ENCODE measurements at regions not wholly inside any gene's neighbourhood (a gene's known extent, or its start where the extent isn't known, plus 50 kb on each side); places are given as distances from the start of the nearest gene placed in this dataset.

DNA sequence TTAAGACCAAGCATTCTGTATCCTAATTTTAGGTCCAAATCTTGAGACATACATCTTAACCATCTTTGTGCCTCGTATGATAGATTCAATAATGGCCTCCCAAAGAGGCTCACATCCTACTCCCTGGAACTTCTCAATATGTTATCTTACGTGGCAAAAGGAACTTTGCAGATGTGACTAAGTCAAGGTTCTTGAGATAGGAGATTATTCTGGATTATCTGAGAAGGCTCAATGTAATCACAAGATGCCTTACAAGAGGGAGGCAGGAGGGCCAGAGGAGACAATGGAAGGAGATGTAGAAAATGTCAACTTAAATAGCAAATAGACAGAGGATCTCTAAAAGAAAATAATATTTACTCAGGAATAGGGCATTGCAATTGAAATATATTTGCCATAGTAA is 548.9 kb downstream of the MATN1 start (continued):
- TF ChIP-seq, protein P1, sequence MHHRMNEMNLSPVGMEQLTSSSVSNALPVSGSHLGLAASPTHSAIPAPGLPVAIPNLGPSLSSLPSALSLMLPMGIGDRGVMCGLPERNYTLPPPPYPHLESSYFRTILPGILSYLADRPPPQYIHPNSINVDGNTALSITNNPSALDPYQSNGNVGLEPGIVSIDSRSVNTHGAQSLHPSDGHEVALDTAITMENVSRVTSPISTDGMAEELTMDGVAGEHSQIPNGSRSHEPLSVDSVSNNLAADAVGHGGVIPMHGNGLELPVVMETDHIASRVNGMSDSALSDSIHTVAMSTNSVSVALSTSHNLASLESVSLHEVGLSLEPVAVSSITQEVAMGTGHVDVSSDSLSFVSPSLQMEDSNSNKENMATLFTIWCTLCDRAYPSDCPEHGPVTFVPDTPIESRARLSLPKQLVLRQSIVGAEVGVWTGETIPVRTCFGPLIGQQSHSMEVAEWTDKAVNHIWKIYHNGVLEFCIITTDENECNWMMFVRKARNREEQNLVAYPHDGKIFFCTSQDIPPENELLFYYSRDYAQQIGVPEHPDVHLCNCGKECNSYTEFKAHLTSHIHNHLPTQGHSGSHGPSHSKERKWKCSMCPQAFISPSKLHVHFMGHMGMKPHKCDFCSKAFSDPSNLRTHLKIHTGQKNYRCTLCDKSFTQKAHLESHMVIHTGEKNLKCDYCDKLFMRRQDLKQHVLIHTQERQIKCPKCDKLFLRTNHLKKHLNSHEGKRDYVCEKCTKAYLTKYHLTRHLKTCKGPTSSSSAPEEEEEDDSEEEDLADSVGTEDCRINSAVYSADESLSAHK (CRISPR knock-in tag; IDR thresholded peaks at IDR 0.05; ENCODE audit: borderline replicate concordance): no peak
- no peak for TF ChIP-seq ZNF598 (CRISPR knock-in tag; IDR thresholded peaks at IDR 0.05; ENCODE audit: borderline replicate concordance)

DNA sequence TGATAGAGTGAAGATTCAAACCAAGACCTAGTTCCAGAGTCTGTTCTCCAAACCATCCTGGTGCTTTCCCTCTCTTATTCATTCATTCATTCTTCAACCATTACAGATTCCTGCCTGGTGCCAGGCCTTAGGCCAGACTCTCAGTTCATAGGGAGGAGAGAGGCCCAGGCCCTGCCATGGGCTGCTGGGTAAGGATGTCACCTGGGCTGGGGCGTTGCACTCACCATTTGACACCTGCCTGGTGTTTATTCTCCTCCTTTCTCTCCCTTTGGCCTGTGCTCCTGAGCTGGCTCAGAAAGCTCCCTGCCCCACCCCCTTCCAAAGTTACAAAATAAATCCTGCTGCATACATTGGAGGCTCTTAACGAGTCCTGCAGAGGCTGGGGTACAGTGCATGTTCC is 549.8 kb downstream of the MATN1 start:
- no peak for ATAC-seq
- H3K4me1 ChIP-seq (ENCODE audit: insufficient read depth, low read length): no peaks in the 10 kb centered on the region
- no peak overlapping the region for H3K27ac ChIP-seq (ENCODE audit: extremely low read length, insufficient read depth, low read length)
- no TSS peak for BruUV-seq (replicated peaks)
- no peaks in the 10 kb centered on the region for H4K20me1 ChIP-seq (ENCODE audit: insufficient read depth, low read length)
- WGBS (ENCODE audit: low lambda C conversion rate): 4% methylated on average over 2 of the region's 2 CpGs
- H3K9ac ChIP-seq (ENCODE audit: insufficient read depth, low read depth, low read length): no peak overlapping the region
- no peak overlapping the region for H3K4me3 ChIP-seq (replicated peaks in 1 of 3; ENCODE audit: insufficient read depth in 1 of 3, low read depth in 2 of 3, low read length in 3 of 3)
- intact Hi-C loops (cut with micrococcal nuclease; ENCODE audit: unreplicated experiment) (no loop called here), in situ Hi-C loops (cut with HindIII; ENCODE audit: extremely low pct_ligation_motif_present, low pct_unique_long_range_greater_than_20kb) (no loop called here)
- no peaks in the 10 kb centered on the region for H3K36me3 ChIP-seq (replicated peaks in 1 of 2; ENCODE audit: control insufficient read depth in 1 of 2, insufficient read depth in 2 of 2, low read length in 2 of 2)
- no peak overlapping the region for H3K4me2 ChIP-seq (ENCODE audit: low read depth, low read length)
- ChIA-PET POLR2A (no interaction called here), CTCF (ENCODE audit: low intra/inter-chr PET ratio, low total read pairs) (no interaction called here)
- DNase-seq (ENCODE audit: low spot score): no peak
- TF ChIP-seq ZIK1 (CRISPR knock-in tag; IDR thresholded peaks at IDR 0.05; ENCODE audit: borderline replicate concordance, low read depth) (no peak), ZBTB1 (CRISPR knock-in tag; IDR thresholded peaks at IDR 0.05; ENCODE audit: borderline replicate concordance) (no peak), ZNF563 (CRISPR knock-in tag; IDR thresholded peaks at IDR 0.05) (no peak), ZNF263 (CRISPR knock-in tag; IDR thresholded peaks at IDR 0.05) (no peak), SYNCRIP (IDR thresholded peaks at IDR 0.05; ENCODE audit: insufficient read depth, low read depth, low read length) (no peak), NRL (CRISPR knock-in tag; IDR thresholded peaks at IDR 0.05; ENCODE audit: borderline replicate concordance) (no peak), NR2F1 (CRISPR knock-in tag; IDR thresholded peaks at IDR 0.05) (no peak)
- TF ChIP-seq, protein P2, sequence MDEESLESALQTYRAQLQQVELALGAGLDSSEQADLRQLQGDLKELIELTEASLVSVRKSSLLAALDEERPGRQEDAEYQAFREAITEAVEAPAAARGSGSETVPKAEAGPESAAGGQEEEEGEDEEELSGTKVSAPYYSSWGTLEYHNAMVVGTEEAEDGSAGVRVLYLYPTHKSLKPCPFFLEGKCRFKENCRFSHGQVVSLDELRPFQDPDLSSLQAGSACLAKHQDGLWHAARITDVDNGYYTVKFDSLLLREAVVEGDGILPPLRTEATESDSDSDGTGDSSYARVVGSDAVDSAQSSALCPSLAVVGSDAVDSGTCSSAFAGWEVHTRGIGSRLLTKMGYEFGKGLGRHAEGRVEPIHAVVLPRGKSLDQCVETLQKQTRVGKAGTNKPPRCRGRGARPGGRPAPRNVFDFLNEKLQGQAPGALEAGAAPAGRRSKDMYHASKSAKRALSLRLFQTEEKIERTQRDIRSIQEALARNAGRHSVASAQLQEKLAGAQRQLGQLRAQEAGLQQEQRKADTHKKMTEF (CRISPR knock-in tag; IDR thresholded peaks at IDR 0.05): no peak
- TF ChIP-seq, protein P3, sequence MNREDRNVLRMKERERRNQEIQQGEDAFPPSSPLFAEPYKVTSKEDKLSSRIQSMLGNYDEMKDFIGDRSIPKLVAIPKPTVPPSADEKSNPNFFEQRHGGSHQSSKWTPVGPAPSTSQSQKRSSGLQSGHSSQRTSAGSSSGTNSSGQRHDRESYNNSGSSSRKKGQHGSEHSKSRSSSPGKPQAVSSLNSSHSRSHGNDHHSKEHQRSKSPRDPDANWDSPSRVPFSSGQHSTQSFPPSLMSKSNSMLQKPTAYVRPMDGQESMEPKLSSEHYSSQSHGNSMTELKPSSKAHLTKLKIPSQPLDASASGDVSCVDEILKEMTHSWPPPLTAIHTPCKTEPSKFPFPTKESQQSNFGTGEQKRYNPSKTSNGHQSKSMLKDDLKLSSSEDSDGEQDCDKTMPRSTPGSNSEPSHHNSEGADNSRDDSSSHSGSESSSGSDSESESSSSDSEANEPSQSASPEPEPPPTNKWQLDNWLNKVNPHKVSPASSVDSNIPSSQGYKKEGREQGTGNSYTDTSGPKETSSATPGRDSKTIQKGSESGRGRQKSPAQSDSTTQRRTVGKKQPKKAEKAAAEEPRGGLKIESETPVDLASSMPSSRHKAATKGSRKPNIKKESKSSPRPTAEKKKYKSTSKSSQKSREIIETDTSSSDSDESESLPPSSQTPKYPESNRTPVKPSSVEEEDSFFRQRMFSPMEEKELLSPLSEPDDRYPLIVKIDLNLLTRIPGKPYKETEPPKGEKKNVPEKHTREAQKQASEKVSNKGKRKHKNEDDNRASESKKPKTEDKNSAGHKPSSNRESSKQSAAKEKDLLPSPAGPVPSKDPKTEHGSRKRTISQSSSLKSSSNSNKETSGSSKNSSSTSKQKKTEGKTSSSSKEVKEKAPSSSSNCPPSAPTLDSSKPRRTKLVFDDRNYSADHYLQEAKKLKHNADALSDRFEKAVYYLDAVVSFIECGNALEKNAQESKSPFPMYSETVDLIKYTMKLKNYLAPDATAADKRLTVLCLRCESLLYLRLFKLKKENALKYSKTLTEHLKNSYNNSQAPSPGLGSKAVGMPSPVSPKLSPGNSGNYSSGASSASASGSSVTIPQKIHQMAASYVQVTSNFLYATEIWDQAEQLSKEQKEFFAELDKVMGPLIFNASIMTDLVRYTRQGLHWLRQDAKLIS (CRISPR knock-in tag; IDR thresholded peaks at IDR 0.05): no peak
- no peaks in the 10 kb centered on the region for H3K27me3 ChIP-seq (ENCODE audit: control insufficient read depth in 1 of 2, insufficient read depth in 2 of 2, low read length in 2 of 2)
- no peak for FAIRE-seq
- no peaks in the 10 kb centered on the region for H3K79me2 ChIP-seq (ENCODE audit: insufficient read depth, low read length)
- H2AFZ ChIP-seq (ENCODE audit: low read length): no peak overlapping the region
- no peaks in the 10 kb centered on the region for H3K9me3 ChIP-seq (ENCODE audit: low read length)
